Neural progenitor cell (in vitro differentiated cells): ENCODE measurements at regions not wholly inside any gene's neighbourhood (a gene's known extent, or its start where the extent isn't known, plus 50 kb on each side); places are given as distances from the start of the nearest gene placed in this dataset.
"Not testable (repeated sequence)": the region's sequence is repeated elsewhere in the genome, so short reads cannot be mapped to it uniquely, and the experiment has no call there.

Experiments used
- CTCF ChIP-seq: fragments of 200-600 bp; sonication (generic); IDR thresholded peaks from 2 replicates; pipeline ENCODE4 v1.5.1; 2017; ENCODE audit warnings: antibody characterized with exemption, mild to moderate bottlenecking
- EZH2 ChIP-seq: fragments of 200-600 bp; sonication (generic); IDR thresholded peaks from 2 replicates; pipeline ENCODE4 v1.6.1; 2017; ENCODE audit warnings: antibody characterized with exemption, mild to moderate bottlenecking, moderate library complexity
- EZH2phosphoT487 ChIP-seq: fragments of 200-600 bp; sonication (generic); IDR thresholded peaks from 2 replicates; pipeline ENCODE4 v1.6.1; 2017; ENCODE audit warnings: antibody characterized with exemption

GRCh38 chrX:89635887-89636286 is 285.8 kb upstream of the TGIF2LX start:
- not testable (repeated sequence) for TF ChIP-seq CTCF, EZH2, EZH2phosphoT487
